Breast epithelium (tissue), 4 donors: ENCODE measurements at regions not wholly inside any gene's neighbourhood (a gene's known extent, or its start where the extent isn't known, plus 50 kb on each side); places are given as distances from the start of the nearest gene placed in this dataset.

Experiments used
- DNase-seq, 2 donors: peaks; one replicate each; pipeline ENCODE4 v3.0.0-alpha.2; 2019; ENCODE audit warnings: low spot score in 2 of 2
- H3K27ac ChIP-seq, 2 donors: fragments of 200-600 bp; sonication (generic) in 1 of 2; one replicate each; pipeline ENCODE4 v1.5.1; 2016 to 2019; ENCODE audit warnings: mild to moderate bottlenecking in 1 of 2
- H3K27me3 ChIP-seq, 2 donors: fragments of 200-600 bp; sonication (generic) in 1 of 2; one replicate each; pipeline versions ENCODE4 v1.5.1 to v1.6.0; 2017 to 2019; ENCODE audit warnings: control low read depth in 1 of 2, mild to moderate bottlenecking in 1 of 2
- H3K36me3 ChIP-seq: fragments of 200-600 bp; one replicate; pipeline ENCODE4 v1.5.1; 2019
- H3K4me1 ChIP-seq, 2 donors: fragments of 200-600 bp; sonication (generic); one replicate each; pipeline ENCODE4 v1.5.1; 2016 to 2019; ENCODE audit warnings: control low read depth in 1 of 2
- H3K4me3 ChIP-seq, 3 donors: fragments of 200-600 bp; sonication (generic); 1 replicate in 2 of 3; 2 replicates in 1 of 3; pipeline ENCODE4 v1.5.1; 2016 to 2019; ENCODE audit warnings: mild to moderate bottlenecking in 3 of 3, moderate library complexity in 2 of 3
- H3K9me3 ChIP-seq, 2 donors: fragments of 200-600 bp; sonication (generic) in 1 of 2; one replicate each; pipeline ENCODE4 v1.5.1; 2016 to 2019; ENCODE audit warnings: control low read depth in 1 of 2
- POLR2A ChIP-seq: fragments of 450-650 bp; IDR thresholded peaks from one replicate; pipeline ENCODE4 v1.6.1; 2016; ENCODE audit warnings: antibody characterized with exemption, mild to moderate bottlenecking, moderate library complexity
- POLR2AphosphoS5 ChIP-seq, 3 donors: sonication (generic); formaldehyde crosslinking; IDR thresholded peaks; one replicate each; pipeline ENCODE4 v1.6.1; 2017; ENCODE audit warnings: antibody characterized with exemption in 3 of 3
- intact Hi-C: fragments of 100-400 bp; cut with DNase I; formaldehyde crosslinking; loops from one replicate; pipeline ENCODE4 v1.15.1; 2023; ENCODE audit warnings: low total_unique reads
- TF ChIP-seq, protein P1 (sequence below), 3 donors: fragments of 450-650 bp; IDR thresholded peaks; one replicate each; pipeline ENCODE4 v1.5.1; 2016 to 2017; ENCODE audit warnings: antibody characterized with exemption in 3 of 3, mild to moderate bottlenecking in 3 of 3, moderate library complexity in 3 of 3

DNA sequence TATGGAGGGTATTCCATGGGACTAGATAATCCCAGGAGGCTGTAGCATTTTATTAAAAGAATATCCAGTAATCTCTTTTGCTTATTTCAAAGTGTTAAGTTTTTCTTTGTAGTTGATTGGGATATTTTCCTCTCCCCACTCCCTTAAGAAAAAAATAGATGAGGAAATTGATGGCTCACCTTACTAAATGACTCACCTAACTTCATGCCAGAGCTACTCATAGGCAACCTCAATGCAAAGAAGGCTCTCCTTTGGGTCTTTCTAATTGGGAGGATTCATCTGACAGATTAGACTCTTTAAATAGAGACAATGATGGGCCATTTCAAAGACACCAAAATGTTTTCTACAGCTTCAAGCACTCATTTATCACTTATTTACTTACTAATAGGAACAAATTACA lies 528.5 kb upstream of the BTBD3 start:
- TF ChIP-seq POLR2A, result no peak
- TF ChIP-seq POLR2AphosphoS5 (IDR thresholded peaks at IDR 0.05), result no peak
- TF ChIP-seq, protein P1, sequence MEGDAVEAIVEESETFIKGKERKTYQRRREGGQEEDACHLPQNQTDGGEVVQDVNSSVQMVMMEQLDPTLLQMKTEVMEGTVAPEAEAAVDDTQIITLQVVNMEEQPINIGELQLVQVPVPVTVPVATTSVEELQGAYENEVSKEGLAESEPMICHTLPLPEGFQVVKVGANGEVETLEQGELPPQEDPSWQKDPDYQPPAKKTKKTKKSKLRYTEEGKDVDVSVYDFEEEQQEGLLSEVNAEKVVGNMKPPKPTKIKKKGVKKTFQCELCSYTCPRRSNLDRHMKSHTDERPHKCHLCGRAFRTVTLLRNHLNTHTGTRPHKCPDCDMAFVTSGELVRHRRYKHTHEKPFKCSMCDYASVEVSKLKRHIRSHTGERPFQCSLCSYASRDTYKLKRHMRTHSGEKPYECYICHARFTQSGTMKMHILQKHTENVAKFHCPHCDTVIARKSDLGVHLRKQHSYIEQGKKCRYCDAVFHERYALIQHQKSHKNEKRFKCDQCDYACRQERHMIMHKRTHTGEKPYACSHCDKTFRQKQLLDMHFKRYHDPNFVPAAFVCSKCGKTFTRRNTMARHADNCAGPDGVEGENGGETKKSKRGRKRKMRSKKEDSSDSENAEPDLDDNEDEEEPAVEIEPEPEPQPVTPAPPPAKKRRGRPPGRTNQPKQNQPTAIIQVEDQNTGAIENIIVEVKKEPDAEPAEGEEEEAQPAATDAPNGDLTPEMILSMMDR (IDR thresholded peaks at IDR 0.05), result no peak
- no peaks in the 10 kb centered on the region for H3K4me1 ChIP-seq
- no peak overlapping the region for H3K27ac ChIP-seq
- no peak overlapping the region for H3K4me3 ChIP-seq
- H3K27me3 ChIP-seq, result no peaks in the 10 kb centered on the region
- no peak for DNase-seq
- H3K9me3 ChIP-seq, result no peaks in the 10 kb centered on the region
- H3K36me3 ChIP-seq, result no peaks in the 10 kb centered on the region
- intact Hi-C loops, result no loop called here

DNA sequence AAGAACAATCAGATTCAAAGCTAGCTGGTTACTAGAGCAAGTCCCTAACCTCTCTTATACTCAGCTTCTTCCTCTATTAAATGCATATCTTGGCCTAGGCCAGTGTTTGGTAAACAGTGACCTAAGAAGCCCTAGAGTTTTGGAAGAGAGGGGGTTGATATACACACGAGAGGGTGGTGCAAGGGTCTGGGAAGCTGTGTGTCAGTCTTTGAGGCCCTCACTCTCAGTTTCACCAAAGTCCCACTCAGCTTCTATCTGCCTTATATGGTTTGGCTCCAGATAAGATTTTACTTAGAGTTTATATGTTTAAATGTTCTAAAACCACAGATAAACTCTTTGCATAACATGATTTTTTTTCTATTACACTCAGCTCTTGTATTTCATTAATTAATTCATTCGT lies 526.1 kb upstream of the BTBD3 start:
- H3K4me3 ChIP-seq, result no peak overlapping the region
- H3K27me3 ChIP-seq, result no peaks in the 10 kb centered on the region
- TF ChIP-seq POLR2A, result no peak
- no peak for TF ChIP-seq POLR2AphosphoS5 (IDR thresholded peaks at IDR 0.05)
- H3K9me3 ChIP-seq, result no peaks in the 10 kb centered on the region
- intact Hi-C loops, result no loop called here
- no peak for DNase-seq
- no peaks in the 10 kb centered on the region for H3K36me3 ChIP-seq
- no peaks in the 10 kb centered on the region for H3K4me1 ChIP-seq
- H3K27ac ChIP-seq, result no peak overlapping the region

DNA sequence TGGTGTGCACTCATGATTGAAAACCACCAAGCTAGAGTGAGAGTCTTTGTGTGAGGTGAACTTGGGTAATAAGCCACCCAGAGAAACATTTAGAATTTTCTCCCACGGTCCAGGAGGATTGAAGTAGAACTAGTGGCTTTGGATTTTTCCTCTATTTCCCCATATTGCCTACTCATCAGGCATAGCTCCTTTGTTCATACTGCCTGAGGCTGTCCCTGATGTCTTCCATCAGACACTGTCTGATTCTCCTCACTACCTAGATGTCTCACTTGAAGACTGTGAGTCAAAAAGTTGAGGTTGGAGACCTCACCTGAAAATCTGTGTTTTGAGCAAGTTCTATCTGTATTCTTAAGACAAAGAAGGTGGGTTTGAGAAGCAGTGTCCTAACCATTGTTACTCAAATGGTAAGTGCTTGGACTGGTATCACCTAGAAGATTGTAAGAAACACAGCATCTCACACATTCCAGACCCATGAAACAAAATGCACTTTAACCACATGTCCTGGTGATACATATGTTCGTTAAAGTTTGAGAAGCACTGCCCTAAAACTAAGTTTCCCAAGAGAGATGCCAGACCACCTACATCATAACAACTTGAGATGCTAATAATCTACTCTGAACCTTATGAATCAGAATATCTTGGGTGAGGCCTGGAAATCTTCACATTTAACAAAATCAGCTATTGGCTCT lies 523.4 kb upstream of the BTBD3 start:
- no peak for DNase-seq
- Histone ChIP-seq H3K27me3 (no peaks in the 10 kb centered on the region), H3K36me3 (no peaks in the 10 kb centered on the region), H3K27ac (no peak overlapping the region), H3K4me1 (no peaks in the 10 kb centered on the region), H3K4me3 (no peak overlapping the region), H3K9me3 (no peaks in the 10 kb centered on the region)
- intact Hi-C loops, result no loop called here
- TF ChIP-seq, protein P1 (IDR thresholded peaks at IDR 0.05), result no peak
- TF ChIP-seq POLR2AphosphoS5 (IDR thresholded peaks at IDR 0.05), result no peak
- TF ChIP-seq POLR2A, result no peak

DNA sequence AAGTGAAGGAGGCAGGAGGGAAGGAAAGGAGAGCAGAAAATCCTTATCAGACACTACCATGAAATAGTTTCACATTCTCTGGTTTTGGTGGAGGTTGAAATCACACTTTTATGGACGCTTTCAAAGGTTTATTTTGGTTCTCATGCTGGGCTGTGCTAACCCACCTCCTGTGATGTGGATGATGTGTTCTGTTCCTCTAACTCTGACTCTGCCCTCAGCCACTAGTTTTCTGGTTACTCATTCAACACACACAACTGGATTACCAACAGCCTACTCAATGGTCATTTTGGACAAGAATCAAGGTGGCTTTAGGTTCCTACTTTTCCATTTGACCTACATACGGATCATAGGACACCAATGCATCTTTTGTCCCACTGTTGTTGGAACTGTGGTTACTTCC lies 522.1 kb upstream of the BTBD3 start:
- no peak for DNase-seq
- intact Hi-C loops, result no loop called here
- no peaks in the 10 kb centered on the region for H3K9me3 ChIP-seq

DNA sequence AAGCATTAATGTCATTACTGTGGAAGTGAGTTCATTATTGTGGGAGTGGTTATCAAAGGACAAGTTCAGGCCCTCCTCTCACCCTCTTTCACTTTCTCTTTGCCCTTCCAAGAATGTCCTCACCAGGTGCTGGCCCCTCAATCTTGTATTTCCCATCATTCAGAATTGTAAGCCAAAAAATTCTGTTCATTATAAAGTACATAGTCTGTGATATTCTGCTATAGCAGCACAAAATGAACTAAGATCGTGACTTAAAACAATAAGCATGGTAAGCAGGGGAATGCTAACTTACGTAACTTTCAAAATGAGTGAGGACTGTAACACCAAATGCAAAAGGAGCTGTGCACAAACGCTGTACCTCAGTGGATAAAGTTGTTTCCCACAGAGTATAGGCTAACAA lies 515.7 kb upstream of the BTBD3 start:
- Histone ChIP-seq H3K9me3 (no peaks in the 10 kb centered on the region), H3K27ac (no peak overlapping the region), H3K4me3 (no peak overlapping the region), H3K27me3 (no peaks in the 10 kb centered on the region), H3K36me3 (no peaks in the 10 kb centered on the region), H3K4me1 (no peaks in the 10 kb centered on the region)
- no peak for DNase-seq
- intact Hi-C loops, result no loop called here
- TF ChIP-seq, protein P1 (IDR thresholded peaks at IDR 0.05), result no peak
- TF ChIP-seq POLR2A (no peak), POLR2AphosphoS5 (IDR thresholded peaks at IDR 0.05) (no peak)

More for the DNA sequence above, 522.1 kb upstream of the BTBD3 start:
- H3K4me1 ChIP-seq, result no peaks in the 10 kb centered on the region
- H3K4me3 ChIP-seq, result no peak overlapping the region
- no peak overlapping the region for H3K27ac ChIP-seq
- no peaks in the 10 kb centered on the region for H3K36me3 ChIP-seq
- TF ChIP-seq POLR2A, result no peak
- TF ChIP-seq POLR2AphosphoS5 (IDR thresholded peaks at IDR 0.05), result no peak
- TF ChIP-seq, protein P1 (IDR thresholded peaks at IDR 0.05), result no peak
- no peaks in the 10 kb centered on the region for H3K27me3 ChIP-seq
